Right lobe of liver (tissue), 6 donors: ENCODE measurements at regions not wholly inside any gene's neighbourhood (a gene's known extent, or its start where the extent isn't known, plus 50 kb on each side); places are given as distances from the start of the nearest gene placed in this dataset.

Experiments
- ATAC-seq, 4 donors: fragments of 200-7000 bp; cut with Tn5 transposase; one replicate each; pipeline ENCODE4 v1.9.1; 2020; ENCODE audit warnings: mild to moderate bottlenecking in 4 of 4, moderate library complexity in 4 of 4
- DNase-seq, 3 donors: peaks; one replicate each; pipeline ENCODE4 v3.0.0-alpha.2; 2020
- H3K27ac ChIP-seq, 3 donors: fragments of 200-600 bp; one replicate each; pipeline ENCODE4 v1.8.0; 2022
- H3K27me3 ChIP-seq, 2 donors: fragments of 200-600 bp; one replicate each; pipeline ENCODE4 v1.8.0; 2022
- H3K36me3 ChIP-seq, 4 donors: fragments of 200-600 bp; sonication (generic) in 1 of 4; one replicate each; pipeline versions ENCODE4 v1.5.1 to v1.8.0; 2017 to 2022; ENCODE audit warnings: control low read depth in 1 of 4
- H3K4me1 ChIP-seq, 4 donors: fragments of 200-600 bp; sonication (generic) in 1 of 4; one replicate each; pipeline versions ENCODE4 v1.5.1 to v1.8.0; 2017 to 2022; ENCODE audit warnings: control low read depth in 1 of 4
- H3K4me3 ChIP-seq, 3 donors: fragments of 200-600 bp; one replicate each; pipeline ENCODE4 v1.8.0; 2022
- H3K9me3 ChIP-seq, 4 donors: fragments of 200-600 bp; sonication (generic) in 1 of 4; one replicate each; pipeline versions ENCODE4 v1.5.1 to v1.8.0; 2017 to 2022; ENCODE audit warnings: control low read depth in 1 of 4
- CTCF ChIP-seq, 4 donors: fragments of 200-600 bp in 3 of 4; fragments of 450-650 bp in 1 of 4; IDR thresholded peaks; one replicate each; pipeline versions ENCODE4 v1.5.1 to v1.8.0; 2016 to 2022; ENCODE audit warnings: antibody characterized with exemption in 4 of 4, mild to moderate bottlenecking in 2 of 4
- POLR2A ChIP-seq: fragments of 450-650 bp; IDR thresholded peaks from one replicate; pipeline ENCODE4 v1.6.1; 2017; ENCODE audit warnings: antibody characterized with exemption, mild to moderate bottlenecking
- WGBS: methylation state at CpG from one replicate; pipeline ENCODE4 v1.1.6; 2018; ENCODE audit warnings: low coverage, low lambda C conversion rate; ENCODE audit not compliant: insufficient coverage; ENCODE audit errors: missing lambda C conversion rate; 5-methylcytosine and 5-hydroxymethylcytosine counted together
- intact Hi-C, 2 donors: fragments of 100-400 bp; cut with DNase I; formaldehyde crosslinking; loops; one replicate each; pipeline versions ENCODE4 v1.11.2 to v1.14.1; 2022
- donor health status: DM: no; HTN: yes; CAD: no.
- donor health status: DM: no; HTN: no; CAD: no.
- donor health status: DM: no; HTN: no; CAD: no.
- donor health status: DM: no; HTN: yes; CAD: no.
- donor health status: DM: no; HTN: yes; CAD: no.

- Histone ChIP-seq H3K27ac (no peak overlapping the region), H3K36me3 (no peaks in the 10 kb centered on the region), H3K4me3 (no peak overlapping the region), H3K9me3 (no peaks in the 10 kb centered on the region), H3K4me1 (no peaks in the 10 kb centered on the region), H3K27me3 (no peaks in the 10 kb centered on the region)
- intact Hi-C loops, result loop anchor here (10.0 kb wide), 2 partner anchors 212 to 488 kb away; partner anchors contain the start of gene FOXL1 (in 1 of the 2)
- DNase-seq (peak in 2 of 3 donors; percentile 56 to 59), ATAC-seq (peak; percentile 73 to 87 (median 74))
- TF ChIP-seq CTCF (IDR thresholded peaks at IDR 0.05) (peak; percentile 49 to 68 (median 68)), POLR2A (no peak)
- 37% methylated on average over 22 of the region's 26 CpGs for WGBS
Measured at GRCh38 chr16:87062569-87063442, 254.4 kb downstream of the C16orf95 start.

GRCh38 chr16:87063543-87063942 is 253.6 kb downstream of the C16orf95 start:
- intact Hi-C loops, result loop anchor here (10.0 kb wide), 2 partner anchors 211 to 489 kb away; partner anchors contain the start of gene FOXL1 (in 1 of the 2)
- Histone ChIP-seq H3K4me1 (no peaks in the 10 kb centered on the region), H3K9me3 (no peaks in the 10 kb centered on the region), H3K4me3 (no peak overlapping the region), H3K27ac (no peak overlapping the region), H3K27me3 (no peaks in the 10 kb centered on the region), H3K36me3 (no peaks in the 10 kb centered on the region)
- no peak for ATAC-seq
- DNase-seq, result peak in 1 of 3 donors; percentile 28
- WGBS, result 81% methylated on average over 19 of the region's 19 CpGs
- TF ChIP-seq POLR2A (no peak), CTCF (IDR thresholded peaks at IDR 0.05) (no peak)

- Histone ChIP-seq H3K27me3 (no peaks in the 10 kb centered on the region), H3K4me3 (no peak overlapping the region), H3K9me3 (no peaks in the 10 kb centered on the region), H3K36me3 (no peaks in the 10 kb centered on the region), H3K4me1 (no peaks in the 10 kb centered on the region), H3K27ac (no peak overlapping the region)
- DNase-seq (peak in 1 of 3 donors; percentile 15), ATAC-seq (no peak)
- TF ChIP-seq CTCF (IDR thresholded peaks at IDR 0.05), result no peak
- TF ChIP-seq POLR2A, result no peak
- 25% methylated on average over 16 of the region's 18 CpGs for whole genome bisulfite sequencing
- intact Hi-C loops, result loop anchor here (10.0 kb wide), 2 partner anchors 210 to 490 kb away; partner anchors contain the start of gene FOXL1 (in 1 of the 2)
Measured at GRCh38 chr16:87064731-87065445, 252.3 kb downstream of the C16orf95 start.

- DNase-seq, result peak in 1 of 3 donors; percentile 17
Measured at GRCh38 chr16:87065446-87066132, 251.6 kb downstream of the C16orf95 start.

More at GRCh38 chr16:87065446-87066132, 251.6 kb downstream of the C16orf95 start:
- no peaks in the 10 kb centered on the region for H3K9me3 ChIP-seq
- no peaks in the 10 kb centered on the region for H3K27me3 ChIP-seq
- no peak overlapping the region for H3K27ac ChIP-seq
- no peak overlapping the region for H3K4me3 ChIP-seq
- no peaks in the 10 kb centered on the region for H3K36me3 ChIP-seq
- intact Hi-C loops, result loop anchor here (10.0 kb wide), 2 partner anchors 209 to 491 kb away; partner anchors contain the start of gene FOXL1 (in 1 of the 2)
- H3K4me1 ChIP-seq, result no peaks in the 10 kb centered on the region
- 35% methylated on average over 14 of the region's 14 CpGs for WGBS
- no peak for TF ChIP-seq CTCF (IDR thresholded peaks at IDR 0.05)
- no peak for TF ChIP-seq POLR2A
- no peak for ATAC-seq
